Jurkat, Clone E6-1 (cell line): ENCODE measurements at regions not wholly inside any gene's neighbourhood (a gene's known extent, or its start where the extent isn't known, plus 50 kb on each side); places are given as distances from the start of the nearest gene placed in this dataset.
A peak's percentile ranks its signal among the peaks of the same experiment; 100 is the strongest.

Source experiments
- DNase-seq: peaks from one replicate; pipeline ENCODE4 v3.0.0-alpha.2; 2011; ENCODE audit warnings: low read depth, low spot score
- H3K4me3 ChIP-seq: 2 replicates; pipeline ENCODE4 v1.5.1; 2011; ENCODE audit warnings: mild to moderate bottlenecking, low read length, control low read depth, moderate library complexity

DNA sequence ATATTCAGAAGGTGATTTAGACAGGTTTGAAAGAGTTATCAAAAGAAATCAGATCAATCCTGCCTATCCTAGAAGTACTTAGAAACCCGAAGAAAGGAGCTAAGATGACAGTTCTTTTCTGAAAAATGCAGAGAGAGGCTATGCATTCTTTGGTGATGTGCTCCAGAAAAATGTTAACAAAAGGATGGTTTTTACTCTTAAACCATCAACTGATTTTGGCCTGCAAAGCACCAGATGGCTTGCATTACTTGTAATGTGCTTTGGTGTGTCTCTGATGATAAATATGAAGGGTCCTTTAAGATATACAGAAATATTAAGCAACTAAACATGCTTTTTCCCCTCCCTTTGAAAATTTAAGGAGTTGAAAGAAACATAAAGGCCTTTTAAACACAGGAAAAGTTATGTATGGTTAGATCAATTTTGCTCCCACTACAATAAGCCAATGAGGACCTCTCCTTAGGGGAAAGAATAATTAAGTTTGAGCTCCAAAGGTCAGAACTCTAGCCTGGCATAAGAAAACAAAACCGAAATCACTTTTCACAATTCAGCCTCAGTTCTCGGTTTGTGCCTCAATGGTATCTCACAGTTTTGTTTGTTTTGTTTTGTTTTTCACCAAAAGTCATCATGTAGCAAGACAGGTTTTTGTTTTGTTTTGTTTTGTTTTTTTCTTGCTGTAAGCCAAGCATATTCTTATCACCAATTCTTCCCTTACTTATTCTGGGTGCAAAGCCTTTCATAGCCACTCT is 302.4 kb upstream of the NT5C1B start:
- H3K4me3 ChIP-seq, result no peak overlapping the region

DNA sequence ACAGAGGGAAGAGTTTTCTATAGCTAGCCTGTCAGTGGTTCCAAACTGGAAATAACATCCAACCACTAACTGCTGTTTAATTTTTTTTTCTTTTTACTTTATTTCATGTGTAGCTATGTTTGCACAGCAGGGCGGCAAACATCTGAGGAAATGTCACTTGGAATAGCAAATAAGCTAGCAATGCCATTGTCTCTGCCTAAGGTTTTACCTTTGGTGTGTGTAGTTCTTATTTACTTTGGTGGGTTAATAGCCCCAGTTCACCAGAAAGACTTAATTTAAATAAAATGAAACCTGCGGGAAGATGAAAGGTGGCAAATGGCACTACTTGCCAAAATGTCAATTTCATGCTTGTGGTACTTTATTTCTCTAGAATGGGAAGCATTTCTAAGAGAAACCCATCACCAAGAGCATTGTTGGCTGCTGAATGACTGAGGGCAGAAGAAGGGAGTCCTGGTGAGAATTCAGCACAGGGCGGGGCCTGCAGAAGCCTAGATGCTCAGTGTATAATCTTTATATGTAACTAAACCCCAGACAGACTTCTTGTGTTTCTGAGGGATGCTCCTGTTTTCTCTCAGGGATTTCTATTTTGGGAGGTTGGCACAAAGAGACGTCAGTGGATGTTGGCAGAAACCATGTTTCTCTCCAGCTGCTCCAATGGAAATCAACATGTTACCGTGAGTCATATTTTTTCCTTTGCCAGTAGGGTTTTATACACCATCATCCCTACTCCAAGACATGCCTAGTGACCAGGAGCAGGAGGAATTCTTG is 300.4 kb upstream of the NT5C1B start:
- no peak for DNase-seq
- no peak overlapping the region for H3K4me3 ChIP-seq

More for the DNA sequence above, 302.4 kb upstream of the NT5C1B start:
- DNase-seq, result no peak

DNA sequence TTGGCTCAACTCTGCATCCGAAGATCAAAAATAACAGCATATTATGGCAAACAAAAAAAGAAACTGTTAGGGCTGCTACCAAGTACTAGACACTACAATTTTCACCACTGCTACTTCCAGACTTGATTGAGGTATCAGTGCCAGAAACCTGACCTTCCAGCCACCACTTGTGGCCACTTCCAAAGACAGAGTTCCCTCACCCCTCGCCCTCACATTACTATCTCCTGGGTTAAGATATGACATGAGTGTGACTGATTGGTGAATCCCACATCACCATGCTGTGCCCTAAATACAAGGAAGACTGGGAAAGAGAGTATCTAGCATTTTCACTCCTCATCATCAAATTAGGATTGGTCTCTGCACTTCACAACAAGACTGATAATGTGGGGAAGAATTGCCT is 296.1 kb upstream of the NT5C1B start:
- DNase-seq, result no peak
- H3K4me3 ChIP-seq, result no peak overlapping the region

DNA sequence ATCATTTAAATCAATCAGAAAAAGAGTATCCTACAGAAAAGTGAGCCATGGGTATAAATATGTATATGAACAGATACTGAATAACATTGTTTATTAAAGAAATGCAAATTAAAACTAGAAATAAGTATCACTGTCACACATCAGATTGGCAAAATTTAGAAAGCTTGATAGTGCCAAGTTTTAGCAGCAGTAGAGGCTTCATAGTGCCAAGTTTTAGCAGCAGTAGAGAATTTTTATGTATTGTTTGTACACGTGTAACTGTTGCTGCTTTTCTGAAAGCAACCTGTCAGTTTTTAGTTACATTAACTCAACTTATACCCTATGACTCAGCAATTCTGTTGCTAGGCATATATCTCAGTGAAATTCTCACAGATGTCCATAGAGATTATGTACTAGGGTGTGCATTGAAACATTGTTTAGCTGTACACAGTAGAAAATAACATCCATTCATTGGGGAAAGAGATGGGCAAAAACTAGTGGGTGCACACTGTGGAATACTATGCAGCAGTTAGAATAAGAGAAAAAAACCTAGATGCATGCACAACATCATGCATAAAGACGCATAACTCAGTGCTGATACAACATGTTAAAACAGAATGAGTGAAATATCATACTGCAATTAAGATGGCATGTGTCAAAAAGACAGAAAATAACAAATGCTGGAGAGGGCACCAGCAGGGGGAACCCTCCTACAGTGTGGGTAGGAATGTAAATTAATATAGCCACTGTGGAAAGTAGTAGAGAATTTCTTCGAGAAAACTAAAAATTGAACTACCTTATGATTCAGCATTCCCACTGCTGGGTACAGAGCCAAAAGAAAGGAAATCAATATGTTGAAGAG is 294.5 kb upstream of the NT5C1B start:
- H3K4me3 ChIP-seq, result no peak overlapping the region
- DNase-seq, result peak; percentile 7

DNA sequence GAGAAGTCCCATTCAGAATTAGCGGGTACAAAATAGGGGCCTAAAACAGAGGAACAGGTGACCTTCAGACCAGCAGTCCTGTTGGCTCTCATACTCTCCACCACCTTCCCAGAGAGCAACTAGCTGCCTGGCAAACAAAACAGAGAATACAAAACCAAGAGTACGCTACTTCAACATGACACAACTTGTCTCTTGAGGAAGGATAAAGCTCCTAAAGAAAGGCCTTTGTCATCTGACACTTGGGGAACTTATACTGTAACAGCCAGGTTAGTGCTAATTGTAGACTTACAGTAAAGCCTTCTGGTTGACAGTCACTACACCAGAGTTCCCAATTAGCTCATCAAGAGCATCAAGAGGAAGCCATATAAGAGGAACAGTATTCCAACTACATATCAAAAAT is 282.1 kb upstream of the NT5C1B start:
- no peak for DNase-seq
- no peak overlapping the region for H3K4me3 ChIP-seq

DNA sequence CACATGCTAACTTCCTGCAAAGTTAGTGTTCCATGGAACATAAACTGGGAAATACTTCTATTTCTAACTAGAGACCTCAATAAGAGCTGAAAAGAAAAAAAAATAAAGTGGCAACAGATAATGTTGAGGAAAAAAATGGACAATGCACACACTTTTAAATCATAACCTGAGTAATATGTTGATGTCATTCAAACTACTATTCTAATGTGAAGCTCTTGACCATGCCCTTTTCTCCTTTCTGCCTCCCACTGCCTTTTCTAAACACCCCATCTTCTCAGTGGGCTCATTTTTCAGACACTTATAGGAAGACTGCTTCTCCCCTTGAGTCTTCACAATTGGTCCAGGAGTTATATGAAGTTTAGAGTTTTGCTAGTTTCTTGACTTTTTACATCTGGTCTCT is 280.9 kb upstream of the NT5C1B start:
- no peak overlapping the region for H3K4me3 ChIP-seq
- DNase-seq, result no peak

DNA sequence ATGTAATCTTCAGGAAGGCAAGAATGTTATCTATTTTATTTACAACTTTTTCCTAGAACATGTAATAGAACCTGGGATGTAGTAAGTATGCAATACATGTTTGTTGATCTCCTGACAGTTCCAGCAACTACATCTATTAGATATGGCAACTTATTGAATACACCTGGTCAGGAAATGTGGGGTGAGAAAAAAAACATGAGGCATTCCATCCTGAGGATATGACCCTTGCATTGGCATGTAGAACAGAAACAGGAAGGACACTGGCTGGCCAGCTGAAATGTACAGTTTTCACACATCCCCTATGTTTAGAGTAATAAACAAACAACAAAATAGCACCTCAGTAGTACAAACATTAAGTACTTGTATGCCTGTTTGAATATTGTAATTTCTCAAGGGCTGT is 272.6 kb upstream of the NT5C1B start:
- no peak overlapping the region for H3K4me3 ChIP-seq
- DNase-seq, result no peak

DNA sequence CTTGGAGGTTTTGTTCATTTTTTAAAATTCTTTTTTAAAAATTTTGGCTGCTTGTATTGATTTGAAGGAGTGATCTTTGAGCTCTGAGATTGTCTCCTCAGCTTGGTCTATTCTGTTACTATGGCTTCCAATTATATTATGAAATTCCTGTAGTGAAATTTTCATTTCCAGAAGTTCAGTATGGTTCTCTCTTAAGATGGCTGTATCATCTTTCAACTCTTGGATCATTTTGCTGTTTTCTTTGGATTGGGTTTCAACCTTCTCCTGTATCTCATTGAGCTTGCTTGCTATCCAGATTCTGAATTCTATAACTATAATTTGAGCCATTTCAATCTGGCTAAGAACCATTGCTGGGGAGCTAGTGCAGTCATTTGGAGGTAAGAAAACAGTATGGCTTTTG is 270.8 kb upstream of the NT5C1B start:
- no peak for DNase-seq
- H3K4me3 ChIP-seq, result no peak overlapping the region

DNA sequence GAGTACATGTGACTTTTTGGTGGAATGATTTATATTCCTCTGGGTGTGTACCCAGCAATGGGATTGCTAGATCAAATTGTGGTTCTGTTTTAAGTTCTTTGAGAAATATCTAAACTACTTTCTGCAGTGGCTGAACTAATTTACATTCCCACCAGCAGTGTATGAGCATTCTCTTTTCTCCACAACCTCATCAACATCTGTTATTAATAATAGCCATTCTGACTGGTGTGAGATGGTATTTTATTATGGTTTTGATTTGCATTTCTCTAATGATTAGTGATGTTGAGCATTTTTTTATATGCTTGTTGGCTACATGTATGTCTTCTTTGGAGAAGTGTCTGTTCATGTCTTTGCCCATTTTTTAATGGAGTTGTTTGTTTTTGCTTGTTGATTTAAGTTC is 267.4 kb upstream of the NT5C1B start:
- no peak for DNase-seq
- H3K4me3 ChIP-seq, result no peak overlapping the region

DNA sequence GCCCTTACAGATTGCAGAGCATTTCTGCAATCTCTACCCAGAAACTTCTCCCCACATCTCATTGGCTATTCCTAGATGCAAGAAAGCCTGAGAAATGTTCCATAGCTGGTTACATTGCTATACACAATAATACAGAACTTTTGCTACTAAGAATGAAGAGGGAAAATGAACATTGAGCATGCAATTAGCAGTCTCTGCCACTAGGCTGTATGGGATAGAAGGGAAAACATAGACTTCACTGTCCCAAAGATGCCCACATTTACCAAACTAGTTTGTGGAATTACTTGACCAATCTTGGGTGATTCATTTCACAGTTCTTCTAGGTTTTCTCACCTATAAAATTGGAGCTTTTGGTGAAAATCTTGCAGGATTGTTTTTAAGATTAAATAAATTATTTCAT is 265.7 kb upstream of the NT5C1B start:
- no peak for DNase-seq
- no peak overlapping the region for H3K4me3 ChIP-seq

DNA sequence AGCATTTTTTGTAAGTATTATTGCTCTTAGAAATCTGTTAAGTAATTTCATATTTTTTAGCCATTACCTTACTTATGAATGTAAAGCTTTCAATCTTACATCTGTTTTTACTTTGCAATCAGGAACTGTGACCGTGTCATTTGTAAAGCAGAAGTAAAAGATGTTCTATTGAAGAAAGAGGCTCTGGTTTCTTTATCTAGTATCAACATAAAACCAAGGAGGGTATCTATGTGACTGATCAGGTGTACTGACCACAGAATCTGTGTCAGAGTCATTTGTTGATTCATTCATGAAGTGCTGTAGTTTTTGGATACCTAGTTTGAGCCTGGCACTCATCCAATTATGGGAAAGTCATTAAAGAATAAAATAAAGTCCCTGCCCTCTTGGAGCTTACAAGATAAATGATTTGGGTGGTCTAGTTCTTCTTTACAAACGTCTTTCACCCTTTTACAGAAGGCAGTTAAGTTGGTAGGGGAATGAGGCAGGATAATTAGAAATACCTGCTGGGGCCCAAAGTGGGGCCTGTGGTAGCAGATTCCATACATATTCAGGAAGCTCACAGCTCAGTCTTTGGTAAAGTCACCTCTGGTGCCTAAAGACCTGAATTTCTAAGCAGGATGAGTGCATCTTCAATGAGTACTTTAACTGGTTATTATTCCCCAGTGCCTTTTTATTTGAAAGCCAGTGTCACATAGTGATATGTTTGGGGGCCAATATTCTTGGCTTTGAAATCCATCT is 260.6 kb upstream of the NT5C1B start:
- no peak overlapping the region for H3K4me3 ChIP-seq

DNA sequence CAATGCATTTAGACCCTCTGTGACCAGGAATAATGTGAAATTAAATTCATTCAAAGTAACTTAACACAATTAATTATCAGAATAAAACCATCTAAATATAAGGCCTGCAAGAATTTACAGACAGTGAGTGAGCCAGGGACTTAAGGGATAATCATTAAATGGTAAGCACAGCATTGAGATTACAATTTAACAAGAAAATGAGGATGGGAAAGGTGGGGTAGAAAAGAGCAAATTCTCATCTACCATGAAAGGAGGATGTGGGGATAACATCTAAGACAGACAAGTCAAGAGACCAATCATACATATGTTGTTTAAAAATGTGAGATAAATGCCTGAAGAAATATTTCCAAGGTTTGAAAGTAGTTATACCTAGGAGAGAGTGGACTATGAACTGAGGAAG is 259.3 kb upstream of the NT5C1B start:
- no peak overlapping the region for H3K4me3 ChIP-seq
- no peak for DNase-seq

More for the DNA sequence above, 260.6 kb upstream of the NT5C1B start:
- no peak for DNase-seq

DNA sequence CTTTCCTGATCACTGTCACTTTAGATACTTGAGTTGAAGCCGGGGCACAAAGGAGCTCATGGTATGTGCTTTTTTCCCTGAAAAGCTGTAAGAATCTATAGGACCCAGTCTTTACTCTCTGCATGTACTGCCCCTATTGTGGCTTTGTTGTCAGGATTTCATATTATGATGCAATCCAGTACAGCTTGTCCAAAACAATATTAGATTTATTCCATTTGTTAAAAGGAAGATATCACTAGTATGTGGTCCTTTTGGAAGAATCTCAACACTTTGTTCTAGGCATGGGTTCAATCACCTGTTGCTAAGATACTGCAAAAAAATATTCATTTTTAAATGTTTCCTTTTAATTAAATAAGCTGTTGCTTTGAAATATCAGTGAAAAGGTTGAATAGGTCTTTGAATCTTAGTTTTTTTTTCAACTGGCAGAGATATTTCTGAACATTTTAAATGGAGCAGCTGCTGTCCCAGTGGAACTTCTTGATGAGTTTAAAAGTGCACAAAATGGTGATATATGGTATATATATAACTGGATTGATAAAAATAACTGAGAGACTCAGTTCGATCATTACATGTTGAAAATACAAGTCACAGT is 256.6 kb upstream of the NT5C1B start:
- DNase-seq, result no peak
- H3K4me3 ChIP-seq, result no peak overlapping the region

DNA sequence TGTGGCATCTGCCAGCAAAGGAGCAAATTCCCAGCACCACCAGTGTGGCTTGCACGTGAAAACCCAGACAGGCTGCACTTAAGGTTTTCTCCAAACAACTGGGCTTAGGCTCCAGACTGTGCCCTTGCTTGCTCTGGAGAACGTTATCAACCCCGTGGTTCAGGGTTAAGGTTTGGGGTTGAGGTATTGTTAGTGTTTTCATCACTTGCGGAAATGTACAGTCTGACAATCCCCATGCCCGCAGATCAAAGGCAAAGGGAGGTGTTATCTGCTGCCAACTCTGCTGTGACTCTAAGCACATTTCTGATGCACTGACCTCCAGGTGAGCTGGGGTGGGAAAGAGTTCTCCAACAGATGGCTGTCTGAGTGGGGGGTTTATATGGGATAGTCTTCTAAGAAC is 253.5 kb upstream of the NT5C1B start:
- DNase-seq, result no peak
- no peak overlapping the region for H3K4me3 ChIP-seq

DNA sequence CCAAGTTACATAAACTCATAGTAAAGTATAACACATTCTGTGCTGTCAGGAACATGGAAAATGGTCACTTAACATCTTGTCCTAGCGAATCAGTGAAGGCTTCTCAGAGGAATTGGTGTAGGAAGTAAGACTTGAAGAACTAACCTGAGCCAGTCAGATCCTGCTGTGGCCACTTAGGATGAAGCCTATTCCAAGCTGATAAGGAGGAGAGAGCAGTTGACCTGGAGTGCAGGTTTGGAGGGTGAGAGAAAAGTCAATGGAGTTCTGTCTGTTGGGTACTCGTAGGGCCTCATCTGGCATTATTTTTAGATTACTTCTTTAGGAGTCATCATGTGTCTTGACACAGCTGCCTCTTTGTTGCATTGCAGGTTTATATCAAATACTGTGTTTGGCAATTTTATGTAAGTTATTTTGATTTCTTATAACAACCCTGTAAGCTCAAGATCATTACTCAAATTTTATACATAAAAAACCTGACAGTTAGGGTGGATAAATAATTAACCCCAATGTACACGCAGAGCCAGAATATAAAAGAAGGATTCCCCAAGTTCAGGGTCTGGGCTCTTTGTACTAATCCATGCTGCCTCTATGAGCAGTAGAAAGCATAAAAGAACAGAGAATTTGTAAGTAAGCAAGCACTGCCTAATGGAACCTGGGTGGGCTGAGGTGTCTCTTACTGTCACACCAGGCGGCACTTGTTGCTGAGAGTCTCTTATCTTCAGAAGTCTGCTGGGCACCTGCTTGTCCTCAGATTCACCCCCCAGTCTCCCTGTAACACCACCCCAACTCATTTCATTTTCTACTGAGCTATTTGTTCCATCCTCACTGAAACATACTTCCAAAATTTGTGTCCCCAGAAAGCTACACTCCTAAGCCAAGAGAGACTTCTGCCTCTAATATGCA is 252.1 kb upstream of the NT5C1B start:
- H3K4me3 ChIP-seq, result no peak overlapping the region
- DNase-seq, result no peak

DNA sequence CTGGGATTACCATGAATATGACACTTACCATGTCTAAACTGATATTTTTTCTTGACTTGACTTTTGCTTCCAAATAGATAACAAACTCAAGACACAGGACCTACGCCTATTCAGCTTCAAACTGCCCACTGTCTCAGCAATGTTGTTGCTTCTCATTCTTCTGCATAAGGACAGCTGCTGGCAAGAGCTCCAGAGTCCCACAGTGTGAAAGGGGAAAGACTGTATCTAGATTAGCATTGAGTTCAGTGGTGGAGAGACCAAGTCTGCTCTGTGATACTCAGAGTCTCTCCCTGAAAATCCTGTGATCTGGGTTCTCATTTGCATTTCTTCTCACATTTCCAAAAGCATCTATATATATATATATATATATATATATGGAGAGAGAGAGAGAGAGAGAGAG is 247.9 kb upstream of the NT5C1B start:
- DNase-seq, result no peak
- H3K4me3 ChIP-seq, result no peak overlapping the region

DNA sequence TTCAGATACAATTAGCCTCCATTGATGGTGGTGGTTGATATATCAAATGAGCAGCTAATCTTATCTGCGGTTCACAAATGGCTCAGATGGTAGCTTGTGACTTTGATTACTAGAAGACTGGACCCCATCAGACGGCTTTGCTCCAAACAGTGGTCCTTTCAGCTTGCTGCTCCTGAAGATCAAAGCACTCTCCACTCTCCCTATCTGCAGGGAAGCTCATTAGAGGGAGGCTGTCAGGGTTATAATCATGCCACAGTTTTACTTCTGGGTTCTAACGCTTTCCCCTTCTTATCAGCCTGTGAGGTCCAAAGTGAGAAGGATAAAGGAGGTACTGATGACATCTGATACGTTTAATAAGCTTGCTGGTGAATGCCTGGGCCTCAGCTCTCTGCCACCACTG is 247.1 kb upstream of the NT5C1B start:
- no peak for DNase-seq

DNA sequence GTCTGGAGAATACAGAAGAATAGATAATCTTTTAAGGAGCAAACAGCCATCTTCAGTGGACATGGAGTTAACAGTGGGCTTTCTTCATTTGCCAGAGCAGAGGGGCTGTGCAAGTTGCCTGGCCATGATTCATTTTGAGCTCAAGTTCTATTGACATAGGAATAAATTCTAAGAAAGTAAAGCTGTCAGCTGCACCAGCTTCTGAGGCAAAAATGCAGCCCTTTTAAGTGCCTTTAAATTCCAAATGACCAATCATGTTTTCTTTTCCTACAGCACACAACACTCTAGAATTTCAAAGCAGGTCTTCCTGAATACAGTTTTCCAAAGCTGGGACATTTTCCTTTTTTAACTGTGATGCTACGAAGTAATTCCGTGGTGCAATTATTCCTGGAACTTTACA is 246.4 kb upstream of the NT5C1B start:
- DNase-seq, result no peak
- H3K4me3 ChIP-seq, result no peak overlapping the region

More for the DNA sequence above, 247.1 kb upstream of the NT5C1B start:
- no peak overlapping the region for H3K4me3 ChIP-seq
